ENCODE measurements at regions not wholly inside any gene's neighbourhood (a gene's known extent, or its start where the extent isn't known, plus 50 kb on each side); places are given as distances from the start of the nearest gene placed in this dataset.

- TF ChIP-seq SALL2 (tag by site-specific recombination; IDR thresholded peaks at IDR 0.05; ENCODE audit: borderline replicate concordance) (no peak), KLF7 (tag by site-specific recombination; IDR thresholded peaks at IDR 0.05; ENCODE audit: borderline replicate concordance) (no peak), ZFP3 (tag by site-specific recombination; IDR thresholded peaks at IDR 0.05; ENCODE audit: low read depth) (no peak), ZNF792 (tag by site-specific recombination; IDR thresholded peaks at IDR 0.05) (no peak), ZNF280C (tag by site-specific recombination; IDR thresholded peaks at IDR 0.05) (no peak)
Observed at GRCh38 chr9:2919347-2919746, 75.5 kb upstream of the PUM3 start (continued).

GRCh38 chr9:2916382-2916985 is 72.6 kb upstream of the PUM3 start:
- Histone ChIP-seq H3K36me3 (ENCODE audit: control insufficient read depth in 2 of 2, insufficient read depth in 1 of 2, low read length in 2 of 2) (no peaks in the 10 kb centered on the region), H3K9me3 (ENCODE audit: control insufficient read depth, insufficient read depth, low read depth, low read length) (no peaks in the 10 kb centered on the region), H3K4me1 (ENCODE audit: control insufficient read depth, insufficient read depth, low read length) (no peaks in the 10 kb centered on the region), H3K27ac (ENCODE audit: extremely low read depth, low read depth, low read length) (no peak overlapping the region), H3K4me3 (ENCODE audit: low read depth, low read length) (no peak overlapping the region)
- TF ChIP-seq ZNF37A (tag by site-specific recombination; IDR thresholded peaks at IDR 0.05) (no peak), ZNF768 (tag by site-specific recombination; IDR thresholded peaks at IDR 0.05) (no peak), ZNF791 (tag by site-specific recombination; IDR thresholded peaks at IDR 0.05) (no peak), ZNF664 (tag by site-specific recombination; IDR thresholded peaks at IDR 0.05) (no peak), ZNF146 (tag by site-specific recombination; IDR thresholded peaks at IDR 0.05) (no peak), ZBTB1 (tag by site-specific recombination; IDR thresholded peaks at IDR 0.05) (no peak), ZNF510 (tag by site-specific recombination; IDR thresholded peaks at IDR 0.05; ENCODE audit: insufficient replicate concordance) (no peak), ZBTB11 (tag by site-specific recombination; conservative IDR thresholded peaks at IDR 0.05; ENCODE audit: low read depth) (no peak), ZNF677 (tag by site-specific recombination; IDR thresholded peaks at IDR 0.05) (no peak), ZFP69B (tag by site-specific recombination; IDR thresholded peaks at IDR 0.05) (no peak), ZNF571 (tag by site-specific recombination; IDR thresholded peaks at IDR 0.05) (no peak), PRDM1 (tag by site-specific recombination; IDR thresholded peaks at IDR 0.05) (no peak), ZBTB10 (tag by site-specific recombination; IDR thresholded peaks at IDR 0.05) (no peak), ZNF654 (tag by site-specific recombination; IDR thresholded peaks at IDR 0.05; ENCODE audit: low read depth) (no peak), ZNF658 (tag by site-specific recombination; IDR thresholded peaks at IDR 0.05) (no peak), WT1 (tag by site-specific recombination; IDR thresholded peaks at IDR 0.05) (no peak), ZNF48 (tag by site-specific recombination; IDR thresholded peaks at IDR 0.05) (no peak), ZFHX2 (tag by site-specific recombination; conservative IDR thresholded peaks at IDR 0.05) (no peak)
- POLR2A ChIA-PET = no interaction called here
- CTCF ChIA-PET = interaction anchor here (0.6 kb wide), 1 partner anchor 265 kb away, joined by 3 read pairs; no protein-coding TSS in a partner anchor

All from HEK293 (cell line).